ENCODE measurements at regions not wholly inside any gene's neighbourhood (a gene's known extent, or its start where the extent isn't known, plus 50 kb on each side); places are given as distances from the start of the nearest gene placed in this dataset.

GRCh38 chr18:2169656-2170055 is 401.6 kb downstream of the METTL4 start:
- DNase-seq (ENCODE audit: low read depth, low spot score) = no peak
- Histone ChIP-seq H3K9ac (ENCODE audit: insufficient read length, low read depth) (no peak overlapping the region), H3K36me3 (ENCODE audit: insufficient read depth, insufficient read length, low read length) (no peaks in the 10 kb centered on the region), H3K27me3 (ENCODE audit: insufficient read depth, insufficient read length) (no peaks in the 10 kb centered on the region), H3K9me3 (ENCODE audit: insufficient read depth, low read length) (peaks cover 3% of the 10 kb centered on the region; the same call in 1 of the 2 replicates), H3K4me3 (ENCODE audit: insufficient read length, low read depth) (no peak overlapping the region), H3K4me1 (ENCODE audit: insufficient read depth, insufficient read length) (no peaks in the 10 kb centered on the region)
- TF ChIP-seq SUZ12 (IDR thresholded peaks at IDR 0.05; ENCODE audit: extremely low read depth, insufficient read depth, insufficient read length) = no peak
- TF ChIP-seq ZNF274 (IDR thresholded peaks at IDR 0.05; ENCODE audit: low read depth, low read length) = no peak
- no peak for TF ChIP-seq YY1 (IDR thresholded peaks at IDR 0.05; ENCODE audit: insufficient read depth, insufficient read length)

GRCh38 chr18:2171840-2172625 is 399.3 kb downstream of the METTL4 start:
- Histone ChIP-seq H3K4me1 (ENCODE audit: insufficient read depth, insufficient read length) (no peaks in the 10 kb centered on the region), H3K9ac (ENCODE audit: insufficient read length, low read depth) (no peak overlapping the region), H3K27me3 (ENCODE audit: insufficient read depth, insufficient read length) (no peaks in the 10 kb centered on the region), H3K4me3 (ENCODE audit: insufficient read length, low read depth) (no peak overlapping the region), H3K36me3 (ENCODE audit: insufficient read depth, insufficient read length, low read length) (no peaks in the 10 kb centered on the region), H3K9me3 (ENCODE audit: insufficient read depth, low read length) (no peaks in the 10 kb centered on the region)
- TF ChIP-seq ZNF274 (IDR thresholded peaks at IDR 0.05; ENCODE audit: low read depth, low read length) (no peak), YY1 (IDR thresholded peaks at IDR 0.05; ENCODE audit: insufficient read depth, insufficient read length) (no peak)
- no peak for DNase-seq (ENCODE audit: low read depth, low spot score)

- H3K36me3 ChIP-seq (ENCODE audit: insufficient read depth, insufficient read length, low read length) = no peaks in the 10 kb centered on the region
- no peak overlapping the region for H3K9ac ChIP-seq (ENCODE audit: insufficient read length, low read depth)
- H3K27me3 ChIP-seq (ENCODE audit: insufficient read depth, insufficient read length) = no peaks in the 10 kb centered on the region
- no peak for TF ChIP-seq SUZ12 (IDR thresholded peaks at IDR 0.05; ENCODE audit: extremely low read depth, insufficient read depth, insufficient read length)
- TF ChIP-seq ZNF274 (IDR thresholded peaks at IDR 0.05; ENCODE audit: low read depth, low read length) = no peak
- no peak for TF ChIP-seq YY1 (IDR thresholded peaks at IDR 0.05; ENCODE audit: insufficient read depth, insufficient read length)
- no peak for DNase-seq (ENCODE audit: low read depth, low spot score)
- no peak overlapping the region for H3K4me3 ChIP-seq (ENCODE audit: insufficient read length, low read depth)
- H3K4me1 ChIP-seq (ENCODE audit: insufficient read depth, insufficient read length) = no peaks in the 10 kb centered on the region
- H3K9me3 ChIP-seq (ENCODE audit: insufficient read depth, low read length) = no peaks in the 10 kb centered on the region
These were observed 398.4 kb downstream of the METTL4 start for GRCh38 chr18:2172881-2173280.

- Histone ChIP-seq H3K4me1 (ENCODE audit: insufficient read depth, insufficient read length) (no peaks in the 10 kb centered on the region), H3K4me3 (ENCODE audit: insufficient read length, low read depth) (no peak overlapping the region), H3K27me3 (ENCODE audit: insufficient read depth, insufficient read length) (no peaks in the 10 kb centered on the region), H3K36me3 (ENCODE audit: insufficient read depth, insufficient read length, low read length) (no peaks in the 10 kb centered on the region), H3K9me3 (ENCODE audit: insufficient read depth, low read length) (no peaks in the 10 kb centered on the region), H3K9ac (ENCODE audit: insufficient read length, low read depth) (no peak overlapping the region)
- TF ChIP-seq ZNF274 (IDR thresholded peaks at IDR 0.05; ENCODE audit: low read depth, low read length) (no peak), YY1 (IDR thresholded peaks at IDR 0.05; ENCODE audit: insufficient read depth, insufficient read length) (no peak), SUZ12 (IDR thresholded peaks at IDR 0.05; ENCODE audit: extremely low read depth, insufficient read depth, insufficient read length) (no peak)
- DNase-seq (ENCODE audit: low read depth, low spot score) = no peak
These were observed 397.8 kb downstream of the METTL4 start for GRCh38 chr18:2173486-2173885.

- no peaks in the 10 kb centered on the region for H3K36me3 ChIP-seq (ENCODE audit: insufficient read depth, insufficient read length, low read length)
- no peak overlapping the region for H3K4me3 ChIP-seq (ENCODE audit: insufficient read length, low read depth)
- H3K9ac ChIP-seq (ENCODE audit: insufficient read length, low read depth) = no peak overlapping the region
- no peaks in the 10 kb centered on the region for H3K27me3 ChIP-seq (ENCODE audit: insufficient read depth, insufficient read length)
- no peak for TF ChIP-seq YY1 (IDR thresholded peaks at IDR 0.05; ENCODE audit: insufficient read depth, insufficient read length)
- no peak for TF ChIP-seq SUZ12 (IDR thresholded peaks at IDR 0.05; ENCODE audit: extremely low read depth, insufficient read depth, insufficient read length)
- no peak for TF ChIP-seq ZNF274 (IDR thresholded peaks at IDR 0.05; ENCODE audit: low read depth, low read length)
- no peak for DNase-seq (ENCODE audit: low read depth, low spot score)
- H3K9me3 ChIP-seq (ENCODE audit: insufficient read depth, low read length) = peaks cover 9% of the 10 kb centered on the region; the same call in 1 of the 2 replicates
- no peaks in the 10 kb centered on the region for H3K4me1 ChIP-seq (ENCODE audit: insufficient read depth, insufficient read length)
These were observed 393.3 kb downstream of the METTL4 start for GRCh38 chr18:2178036-2178435.

- TF ChIP-seq YY1 (IDR thresholded peaks at IDR 0.05; ENCODE audit: insufficient read depth, insufficient read length) = no peak
- H3K27me3 ChIP-seq (ENCODE audit: insufficient read depth, insufficient read length) = no peaks in the 10 kb centered on the region
- H3K9ac ChIP-seq (ENCODE audit: insufficient read length, low read depth) = no peak overlapping the region
- no peak for DNase-seq (ENCODE audit: low read depth, low spot score)
- peaks cover 9% of the 10 kb centered on the region; the same call in 1 of the 2 replicates for H3K9me3 ChIP-seq (ENCODE audit: insufficient read depth, low read length)
- H3K4me3 ChIP-seq (ENCODE audit: insufficient read length, low read depth) = no peak overlapping the region
- H3K4me1 ChIP-seq (ENCODE audit: insufficient read depth, insufficient read length) = no peaks in the 10 kb centered on the region
- no peaks in the 10 kb centered on the region for H3K36me3 ChIP-seq (ENCODE audit: insufficient read depth, insufficient read length, low read length)
These were observed 391.7 kb downstream of the METTL4 start for GRCh38 chr18:2179498-2180183.

- TF ChIP-seq YY1 (IDR thresholded peaks at IDR 0.05; ENCODE audit: insufficient read depth, insufficient read length) (no peak), ZNF274 (IDR thresholded peaks at IDR 0.05; ENCODE audit: low read depth, low read length) (no peak), SUZ12 (IDR thresholded peaks at IDR 0.05; ENCODE audit: extremely low read depth, insufficient read depth, insufficient read length) (no peak)
- no peaks in the 10 kb centered on the region for H3K27me3 ChIP-seq (ENCODE audit: insufficient read depth, insufficient read length)
- no peaks in the 10 kb centered on the region for H3K36me3 ChIP-seq (ENCODE audit: insufficient read depth, insufficient read length, low read length)
- H3K9me3 ChIP-seq (ENCODE audit: insufficient read depth, low read length) = peaks cover 9% of the 10 kb centered on the region; the same call in 1 of the 2 replicates
- H3K4me3 ChIP-seq (ENCODE audit: insufficient read length, low read depth) = no peak overlapping the region
- H3K9ac ChIP-seq (ENCODE audit: insufficient read length, low read depth) = no peak overlapping the region
- no peak for DNase-seq (ENCODE audit: low read depth, low spot score)
- no peaks in the 10 kb centered on the region for H3K4me1 ChIP-seq (ENCODE audit: insufficient read depth, insufficient read length)
These were observed 390.7 kb downstream of the METTL4 start for GRCh38 chr18:2180586-2180985.

Data from NT2/D1 (cell line).